HG03342 (cell line): ENCODE measurements at regions not wholly inside any gene's neighbourhood (a gene's known extent, or its start where the extent isn't known, plus 50 kb on each side); places are given as distances from the start of the nearest gene placed in this dataset.
A peak's percentile ranks its signal among the peaks of the same experiment; 100 is the strongest.
"Not testable (repeated sequence)": the region's sequence is repeated elsewhere in the genome, so short reads cannot be mapped to it uniquely, and the experiment has no call there.

Experiments used
- ATAC-seq: cut with Tn5 transposase; IDR thresholded peaks from one replicate; pipeline ENCODE4 v1.9.1; 2021; ENCODE audit warnings: mild to moderate bottlenecking, moderate library complexity; ENCODE audit not compliant: unreplicated experiment

DNA sequence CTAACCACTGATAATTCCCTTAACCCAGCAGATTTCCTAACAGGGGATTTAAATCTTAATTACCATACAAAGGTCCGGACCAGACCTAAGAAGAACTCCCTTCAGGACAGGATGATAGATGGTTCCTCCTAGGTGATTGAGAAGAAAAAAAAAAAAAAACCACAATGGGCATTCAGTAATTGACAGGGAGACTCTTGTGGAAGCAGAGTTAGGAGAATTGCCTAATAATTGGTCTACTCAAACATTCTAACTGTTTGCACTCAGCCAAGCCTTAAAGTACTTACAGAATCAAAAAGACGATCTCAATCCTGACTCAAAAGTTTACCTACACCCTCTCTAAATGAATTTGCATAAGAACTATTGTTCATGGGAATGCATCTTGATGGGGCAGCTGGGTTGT, 844.7 kb upstream of the ACVR2A start:
- not testable (repeated sequence) for ATAC-seq

GRCh38 chr2:146997945-146998344, 846.9 kb upstream of the ACVR2A start:
- ATAC-seq, result no peak

DNA sequence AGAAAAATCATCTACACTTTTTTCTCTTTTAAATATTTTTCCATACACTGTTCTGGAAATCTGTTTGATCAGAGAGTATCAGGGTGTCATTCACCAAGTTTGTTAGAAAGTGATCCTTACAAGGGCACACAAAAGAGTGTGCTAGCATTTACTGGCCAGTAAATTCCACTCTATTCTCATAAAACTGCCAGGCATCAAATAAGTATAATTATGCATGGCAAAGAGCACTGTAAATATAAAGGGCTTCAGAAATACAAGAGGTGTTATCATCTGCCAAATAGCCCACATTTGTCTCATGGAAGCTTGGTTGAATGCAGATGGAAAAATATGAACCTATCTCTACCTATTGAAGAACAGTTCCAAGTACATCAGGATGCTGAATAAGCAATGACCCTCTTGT, 847.3 kb upstream of the ACVR2A start:
- ATAC-seq, result no peak

- no peak for ATAC-seq
Measured at GRCh38 chr2:146994246-146994645, 850.6 kb upstream of the ACVR2A start.

DNA sequence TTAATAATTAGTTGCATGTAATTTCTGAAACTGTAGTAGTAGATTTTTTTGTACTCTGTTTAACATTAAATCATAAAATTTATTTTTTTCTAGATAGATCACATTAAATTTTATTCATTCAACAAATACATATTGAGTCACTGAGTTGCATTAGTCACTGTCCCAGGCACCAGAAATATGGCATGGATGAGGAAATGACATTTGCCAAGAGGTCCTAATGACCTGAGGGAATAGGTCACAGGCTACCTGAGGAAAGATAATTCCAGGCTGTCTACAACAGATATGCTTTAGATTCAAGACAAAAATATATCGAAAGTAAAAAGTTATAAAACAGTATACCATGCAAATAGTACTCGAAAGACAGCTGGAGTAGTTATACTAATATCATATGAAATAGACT, 852.4 kb upstream of the ACVR2A start:
- ATAC-seq, result no peak

DNA sequence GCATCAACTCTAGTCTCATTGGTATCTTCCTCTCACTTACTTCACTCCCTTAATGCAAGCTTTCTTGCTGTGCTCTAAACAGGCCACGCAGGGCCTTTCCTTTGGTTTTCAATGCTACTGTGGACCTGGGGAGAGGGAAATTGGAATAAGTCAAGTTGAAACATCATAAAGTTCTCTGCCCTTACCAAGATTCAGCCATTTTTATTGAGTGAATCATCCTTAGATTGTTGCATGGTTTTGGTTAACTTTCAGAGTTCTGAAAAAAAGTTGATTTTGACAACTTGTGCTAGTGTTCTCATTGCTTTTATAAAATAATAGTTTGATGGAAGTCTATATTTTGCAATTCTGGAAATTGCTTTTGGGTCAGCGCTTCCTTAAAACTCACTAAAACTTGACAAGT, 852.8 kb upstream of the ACVR2A start:
- no peak for ATAC-seq

DNA sequence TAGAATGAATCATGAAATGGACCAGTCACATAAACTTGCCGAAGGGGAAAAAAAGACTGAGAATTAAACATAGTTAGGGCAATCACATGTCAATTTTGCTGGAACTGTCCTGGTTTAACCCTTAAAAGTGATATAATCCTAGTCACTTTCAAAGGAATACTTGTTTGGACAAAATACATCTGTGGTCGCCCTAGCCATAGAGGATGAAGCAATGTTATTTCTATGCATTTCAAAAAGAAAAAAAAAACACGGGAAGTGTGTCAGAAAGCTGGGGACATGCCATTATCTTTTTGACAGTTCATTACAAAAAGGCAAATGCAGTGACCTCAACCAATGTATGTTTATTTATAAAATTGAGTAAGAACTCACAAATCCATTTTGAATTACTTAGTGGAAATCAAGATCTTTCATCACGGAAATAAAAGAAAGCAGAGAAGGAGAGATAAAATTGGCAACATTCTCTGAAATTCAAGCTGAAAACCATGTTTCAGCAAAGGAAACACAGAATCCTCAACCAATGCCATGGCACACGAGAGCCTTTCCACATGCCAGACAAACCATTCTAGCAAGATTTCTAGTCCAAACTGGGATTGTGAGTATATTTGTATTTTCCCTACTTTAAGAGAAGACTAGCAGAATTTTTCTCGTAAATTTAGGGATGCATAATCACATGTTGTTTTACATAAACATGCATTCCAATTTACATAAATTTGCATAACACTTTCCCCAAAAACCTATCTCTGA, 854.3 kb upstream of the ACVR2A start:
- ATAC-seq, result no peak

- no peak for ATAC-seq
Measured at GRCh38 chr2:146989741-146990140, 855.1 kb upstream of the ACVR2A start.

GRCh38 chr2:146987996-146988395, 856.8 kb upstream of the ACVR2A start:
- no peak for ATAC-seq

GRCh38 chr2:146986161-146986560, 858.7 kb upstream of the ACVR2A start:
- peak; percentile 66 for ATAC-seq

DNA sequence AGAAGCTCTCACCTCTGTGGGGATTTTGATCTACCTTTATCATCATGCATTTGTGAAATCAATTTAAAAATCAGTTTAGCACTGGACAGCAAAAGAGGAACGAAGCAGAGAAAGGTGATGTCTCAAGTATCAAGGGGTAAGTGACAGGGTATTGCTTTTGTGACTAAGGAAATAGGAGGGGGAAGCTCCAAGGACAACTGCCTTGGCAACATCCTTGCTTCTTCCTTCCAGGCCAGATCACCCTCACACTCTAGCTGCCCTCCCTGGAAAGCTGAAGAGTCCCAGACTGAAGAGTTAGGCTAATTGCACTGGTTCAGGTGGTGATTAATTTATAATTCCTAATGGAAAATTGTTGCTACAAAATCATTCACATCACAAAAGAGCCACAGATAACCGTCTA, 859.1 kb upstream of the ACVR2A start:
- no peak for ATAC-seq

GRCh38 chr2:146984014-146984413, 860.8 kb upstream of the ACVR2A start:
- no peak for ATAC-seq

DNA sequence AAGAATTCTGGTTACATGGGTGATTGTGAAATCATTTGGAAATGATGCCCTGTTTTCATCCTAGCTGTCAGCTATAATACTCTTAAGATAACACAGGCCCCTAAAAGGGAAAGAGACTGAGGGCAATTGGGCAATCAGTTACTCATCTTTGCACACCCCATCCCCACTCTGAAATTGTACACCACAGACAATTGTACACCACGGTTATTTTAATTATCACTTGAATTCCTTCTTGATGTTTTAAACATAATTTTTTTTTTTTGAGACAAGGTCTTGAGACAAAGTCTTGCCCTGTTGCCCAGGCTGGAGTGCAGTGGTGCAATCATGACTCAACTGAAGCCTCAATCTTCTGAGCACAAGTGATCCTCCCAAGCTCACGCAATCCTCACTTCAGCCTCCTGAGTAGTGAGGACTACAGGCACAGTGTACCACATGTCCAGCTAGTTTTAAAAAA, 862.4 kb upstream of the ACVR2A start:
- ATAC-seq, result no peak

DNA sequence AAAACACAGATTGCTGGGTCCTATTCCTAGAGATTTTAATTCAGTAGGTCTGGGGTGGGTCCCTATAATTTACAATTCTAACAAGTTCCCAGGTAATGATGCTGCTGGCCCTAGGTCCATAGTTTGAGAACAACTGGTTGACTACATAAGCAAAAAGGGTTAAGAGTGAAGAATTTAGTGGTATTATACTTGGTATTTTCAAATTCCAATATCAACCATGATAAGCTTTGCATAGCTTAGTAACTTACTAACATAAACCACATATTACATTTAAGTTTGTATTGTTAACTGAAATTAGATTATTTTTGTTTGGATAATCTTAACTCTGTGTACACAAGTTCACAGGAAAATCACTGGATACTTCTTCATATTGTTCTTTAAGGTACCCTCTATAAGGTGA, 862.9 kb upstream of the ACVR2A start:
- no peak for ATAC-seq

GRCh38 chr2:146979746-146980145, 865.1 kb upstream of the ACVR2A start:
- ATAC-seq, result no peak

DNA sequence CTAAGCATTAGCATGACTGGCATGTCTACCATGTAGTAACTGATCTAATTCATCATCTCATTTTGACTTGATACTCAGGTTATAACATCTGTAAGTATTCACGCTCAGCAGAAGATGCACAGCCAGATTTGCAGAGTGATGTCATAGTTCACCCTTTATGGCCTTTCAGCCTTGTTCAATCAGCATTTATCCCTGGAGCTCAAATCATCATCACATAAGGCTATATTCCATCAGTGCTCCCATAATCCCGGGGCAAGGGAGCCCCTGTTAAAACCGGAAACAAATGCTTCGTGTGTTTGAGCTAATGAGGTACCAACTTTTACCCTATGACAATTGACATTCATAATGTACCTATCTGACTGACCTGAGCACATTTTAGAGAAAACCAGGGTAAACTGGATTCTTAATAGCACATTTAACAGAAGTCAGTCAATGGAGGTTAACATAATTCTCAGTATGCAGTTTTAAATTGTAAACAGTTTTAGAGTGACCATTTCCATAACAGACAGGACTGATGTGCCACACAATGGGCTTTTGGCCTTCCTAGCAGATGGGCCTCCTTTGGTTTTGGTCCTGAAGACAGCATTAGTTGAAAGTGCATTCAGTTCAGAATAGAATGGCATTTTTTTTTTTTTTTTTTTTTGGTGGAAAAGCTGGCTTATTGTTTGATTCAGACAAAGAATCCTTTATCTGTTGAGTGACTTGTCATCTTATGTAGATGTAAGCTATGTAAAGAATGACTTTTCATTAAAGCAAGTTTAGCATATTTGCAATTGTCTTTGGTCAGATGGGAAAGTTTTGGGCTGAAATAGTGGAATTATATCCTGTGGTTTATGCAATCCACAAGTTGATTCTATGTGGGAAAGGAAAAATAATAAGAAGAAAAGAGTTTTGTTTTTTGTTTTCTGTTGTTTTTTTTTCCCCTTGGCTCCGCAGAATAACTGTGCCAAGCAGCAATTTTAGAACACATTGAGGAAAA, 866.0 kb upstream of the ACVR2A start:
- no peak for ATAC-seq

- ATAC-seq, result not testable (repeated sequence)
Measured at GRCh38 chr2:146970981-146971380, 873.8 kb upstream of the ACVR2A start.

DNA sequence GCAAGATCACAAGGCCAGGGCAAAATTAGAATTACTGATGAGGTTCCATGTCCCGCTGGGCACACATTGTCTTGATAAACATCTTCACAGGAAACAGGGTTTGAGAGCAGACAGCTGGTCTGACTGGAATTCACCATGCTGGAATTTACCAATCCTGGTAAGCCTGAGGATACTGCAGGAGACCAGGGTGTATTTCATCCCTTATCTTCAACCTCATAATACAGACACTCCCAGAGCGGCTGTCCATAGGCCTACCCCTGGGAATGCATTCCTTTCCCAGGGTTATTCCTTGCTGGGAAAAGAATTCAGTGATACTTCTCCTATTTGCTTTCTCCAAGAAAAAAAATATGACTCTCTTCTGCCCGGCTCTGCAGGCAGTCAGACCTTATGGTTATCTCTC, 875.1 kb upstream of the ACVR2A start:
- not testable (repeated sequence) for ATAC-seq

DNA sequence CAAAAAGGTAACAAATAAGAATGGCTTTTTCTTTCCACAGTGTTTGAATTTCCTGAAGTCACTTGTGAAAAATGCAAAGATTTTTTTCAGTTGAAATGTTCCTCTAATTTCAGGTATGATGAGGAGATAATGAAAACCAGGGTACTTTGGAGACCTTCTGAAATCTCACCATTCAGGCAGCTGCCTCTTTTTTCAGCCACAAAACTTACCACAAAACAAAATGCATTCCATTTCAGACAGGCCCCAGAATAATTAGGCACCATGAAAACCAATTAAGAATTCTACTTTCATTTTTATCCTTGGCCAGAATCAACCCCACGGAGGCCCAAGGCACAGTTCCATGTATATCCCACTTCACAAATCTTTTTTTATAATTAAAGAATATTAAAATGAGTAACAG, 880.3 kb upstream of the ACVR2A start:
- ATAC-seq, result no peak

DNA sequence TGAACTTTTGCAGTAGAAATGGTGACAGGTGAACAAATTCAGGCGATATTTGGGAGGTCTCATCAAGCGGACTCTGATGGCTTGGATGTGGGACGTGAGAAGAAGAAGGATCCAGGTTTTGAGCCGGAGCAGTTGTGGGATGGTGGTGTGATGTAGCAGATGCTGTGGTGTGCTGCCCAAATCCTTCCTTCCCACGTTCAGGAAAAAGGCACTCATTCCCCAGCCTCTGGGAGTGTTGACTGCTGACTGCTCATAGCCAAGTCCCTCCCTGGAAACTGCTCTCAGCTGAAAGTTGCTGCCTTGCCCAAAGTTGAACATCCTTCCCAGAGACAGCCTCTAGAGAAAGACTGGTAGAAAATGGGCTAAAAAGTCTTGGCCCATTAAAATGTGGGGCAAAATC, 890.3 kb upstream of the ACVR2A start:
- ATAC-seq, result no peak

- ATAC-seq, result no peak
Measured at GRCh38 chr2:146952696-146953095, 892.1 kb upstream of the ACVR2A start.

DNA sequence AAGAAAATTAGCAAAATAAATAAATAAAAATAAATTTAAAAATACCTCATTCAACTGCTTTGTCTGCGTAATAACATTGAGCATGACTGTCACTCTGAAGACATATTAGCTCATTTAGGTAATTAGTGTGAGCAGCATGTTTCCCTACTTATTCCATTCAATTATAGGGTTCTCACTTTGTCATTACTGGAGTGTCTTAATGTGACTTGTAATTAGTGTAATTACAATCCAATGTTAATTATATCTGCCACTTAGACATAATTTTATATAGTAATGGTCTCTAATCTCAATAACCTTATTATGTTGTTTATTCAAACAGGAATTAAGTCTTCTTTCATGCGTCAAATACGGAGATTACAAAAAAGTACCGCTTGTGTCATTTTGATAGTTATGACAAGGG, 893.9 kb upstream of the ACVR2A start:
- no peak for ATAC-seq
